Right lobe of liver (tissue), 4 donors: ENCODE measurements at regions not wholly inside any gene's neighbourhood (a gene's known extent, or its start where the extent isn't known, plus 50 kb on each side); places are given as distances from the start of the nearest gene placed in this dataset.

Experiments
- CTCF ChIP-seq, 4 donors: fragments of 200-600 bp in 3 of 4; fragments of 450-650 bp in 1 of 4; IDR thresholded peaks; one replicate each; pipeline versions ENCODE4 v1.5.1 to v1.8.0; 2016 to 2022; ENCODE audit warnings: antibody characterized with exemption in 4 of 4, mild to moderate bottlenecking in 2 of 4
- POLR2A ChIP-seq: fragments of 450-650 bp; IDR thresholded peaks from one replicate; pipeline ENCODE4 v1.6.1; 2017; ENCODE audit warnings: antibody characterized with exemption, mild to moderate bottlenecking
- donor health status: DM: no; HTN: no; CAD: no.
- donor health status: DM: no; HTN: no; CAD: no.
- donor health status: DM: no; HTN: yes; CAD: no.

- TF ChIP-seq CTCF (IDR thresholded peaks at IDR 0.05) = no peak
- no peak for TF ChIP-seq POLR2A
These were observed 421.8 kb downstream of the BCAT1 start for GRCh38 chr12:24527102-24527501.
